GM12878 (cell line): ENCODE measurements at regions not wholly inside any gene's neighbourhood (a gene's known extent, or its start where the extent isn't known, plus 50 kb on each side); places are given as distances from the start of the nearest gene placed in this dataset.

Source experiments
- ATF7 ChIP-seq: fragments of 450-650 bp; IDR thresholded peaks from 2 replicates; pipeline ENCODE4 v1.6.1; 2016; ENCODE audit warnings: low read depth, mild to moderate bottlenecking
- HDAC2 ChIP-seq: fragments of 200-600 bp; sonication (generic); IDR thresholded peaks from 2 replicates; pipeline ENCODE4 v1.6.1; 2017
- RAD21 ChIP-seq: IDR thresholded peaks from 2 replicates; pipeline ENCODE4 v1.6.1; 2011; ENCODE audit warnings: mild to moderate bottlenecking, low read depth, low read length, moderate library complexity; ENCODE audit not compliant: insufficient read depth
- STAT1 ChIP-seq: fragments of 450-650 bp; conservative IDR thresholded peaks from 2 replicates; pipeline ENCODE4 v1.6.1; 2014; ENCODE audit warnings: antibody characterized with exemption, mild to moderate bottlenecking
- TF ChIP-seq, protein P1 (sequence below), 3 experiments: IDR thresholded peaks in 2 of 3; conservative IDR thresholded peaks in 1 of 3; 2 replicates each; pipeline ENCODE4 v1.5.1; 2011; ENCODE audit warnings: low read depth in 3 of 3, low read length in 3 of 3, mild to moderate bottlenecking in 3 of 3, control low read depth in 2 of 3, moderate library complexity in 2 of 3, inconsistent platforms in 1 of 3, mixed read lengths in 1 of 3; ENCODE audit not compliant: control insufficient read depth in 2 of 3, insufficient read depth in 1 of 3; ENCODE audit errors: extremely low read depth in 1 of 3
- TF ChIP-seq, protein P2 (sequence below): IDR thresholded peaks from 2 replicates; pipeline ENCODE4 v1.6.1; 2012; ENCODE audit warnings: low read depth, low read length, improper control_type of control experiment

DNA sequence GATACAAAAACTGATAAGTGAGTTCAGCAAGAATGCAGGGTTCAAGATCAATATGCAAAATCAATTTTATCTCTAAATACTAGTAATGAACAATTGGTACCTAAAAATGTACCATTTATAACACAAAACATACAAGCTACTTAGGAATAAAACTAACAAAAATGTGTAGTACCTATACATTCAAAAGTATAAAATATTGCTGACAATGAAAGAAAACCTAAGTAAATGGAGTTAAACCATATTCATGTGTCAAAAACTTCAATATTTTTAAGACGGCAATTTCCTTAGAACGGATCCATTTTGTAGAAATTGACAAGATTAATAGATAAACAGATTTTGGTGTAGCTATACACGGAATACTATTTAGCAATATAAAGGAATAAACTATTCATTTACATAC, 343.1 kb upstream of the CCDC54 start:
- TF ChIP-seq ATF7 (no peak), RAD21 (no peak), HDAC2 (no peak), STAT1 (no peak)
- TF ChIP-seq, protein P1, sequence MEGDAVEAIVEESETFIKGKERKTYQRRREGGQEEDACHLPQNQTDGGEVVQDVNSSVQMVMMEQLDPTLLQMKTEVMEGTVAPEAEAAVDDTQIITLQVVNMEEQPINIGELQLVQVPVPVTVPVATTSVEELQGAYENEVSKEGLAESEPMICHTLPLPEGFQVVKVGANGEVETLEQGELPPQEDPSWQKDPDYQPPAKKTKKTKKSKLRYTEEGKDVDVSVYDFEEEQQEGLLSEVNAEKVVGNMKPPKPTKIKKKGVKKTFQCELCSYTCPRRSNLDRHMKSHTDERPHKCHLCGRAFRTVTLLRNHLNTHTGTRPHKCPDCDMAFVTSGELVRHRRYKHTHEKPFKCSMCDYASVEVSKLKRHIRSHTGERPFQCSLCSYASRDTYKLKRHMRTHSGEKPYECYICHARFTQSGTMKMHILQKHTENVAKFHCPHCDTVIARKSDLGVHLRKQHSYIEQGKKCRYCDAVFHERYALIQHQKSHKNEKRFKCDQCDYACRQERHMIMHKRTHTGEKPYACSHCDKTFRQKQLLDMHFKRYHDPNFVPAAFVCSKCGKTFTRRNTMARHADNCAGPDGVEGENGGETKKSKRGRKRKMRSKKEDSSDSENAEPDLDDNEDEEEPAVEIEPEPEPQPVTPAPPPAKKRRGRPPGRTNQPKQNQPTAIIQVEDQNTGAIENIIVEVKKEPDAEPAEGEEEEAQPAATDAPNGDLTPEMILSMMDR (IDR thresholded peaks at IDR 0.05 in 2 of 3, conservative IDR thresholded peaks at IDR 0.05 in 1 of 3; ENCODE audit: control insufficient read depth in 2 of 3, extremely low read depth in 1 of 3, insufficient read depth in 1 of 3, low read depth in 3 of 3, low read length in 3 of 3), result no peak
- TF ChIP-seq, protein P2, sequence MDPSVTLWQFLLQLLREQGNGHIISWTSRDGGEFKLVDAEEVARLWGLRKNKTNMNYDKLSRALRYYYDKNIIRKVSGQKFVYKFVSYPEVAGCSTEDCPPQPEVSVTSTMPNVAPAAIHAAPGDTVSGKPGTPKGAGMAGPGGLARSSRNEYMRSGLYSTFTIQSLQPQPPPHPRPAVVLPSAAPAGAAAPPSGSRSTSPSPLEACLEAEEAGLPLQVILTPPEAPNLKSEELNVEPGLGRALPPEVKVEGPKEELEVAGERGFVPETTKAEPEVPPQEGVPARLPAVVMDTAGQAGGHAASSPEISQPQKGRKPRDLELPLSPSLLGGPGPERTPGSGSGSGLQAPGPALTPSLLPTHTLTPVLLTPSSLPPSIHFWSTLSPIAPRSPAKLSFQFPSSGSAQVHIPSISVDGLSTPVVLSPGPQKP, result no peak
